ENCODE measurements at regions not wholly inside any gene's neighbourhood (a gene's known extent, or its start where the extent isn't known, plus 50 kb on each side); places are given as distances from the start of the nearest gene placed in this dataset.

DNA sequence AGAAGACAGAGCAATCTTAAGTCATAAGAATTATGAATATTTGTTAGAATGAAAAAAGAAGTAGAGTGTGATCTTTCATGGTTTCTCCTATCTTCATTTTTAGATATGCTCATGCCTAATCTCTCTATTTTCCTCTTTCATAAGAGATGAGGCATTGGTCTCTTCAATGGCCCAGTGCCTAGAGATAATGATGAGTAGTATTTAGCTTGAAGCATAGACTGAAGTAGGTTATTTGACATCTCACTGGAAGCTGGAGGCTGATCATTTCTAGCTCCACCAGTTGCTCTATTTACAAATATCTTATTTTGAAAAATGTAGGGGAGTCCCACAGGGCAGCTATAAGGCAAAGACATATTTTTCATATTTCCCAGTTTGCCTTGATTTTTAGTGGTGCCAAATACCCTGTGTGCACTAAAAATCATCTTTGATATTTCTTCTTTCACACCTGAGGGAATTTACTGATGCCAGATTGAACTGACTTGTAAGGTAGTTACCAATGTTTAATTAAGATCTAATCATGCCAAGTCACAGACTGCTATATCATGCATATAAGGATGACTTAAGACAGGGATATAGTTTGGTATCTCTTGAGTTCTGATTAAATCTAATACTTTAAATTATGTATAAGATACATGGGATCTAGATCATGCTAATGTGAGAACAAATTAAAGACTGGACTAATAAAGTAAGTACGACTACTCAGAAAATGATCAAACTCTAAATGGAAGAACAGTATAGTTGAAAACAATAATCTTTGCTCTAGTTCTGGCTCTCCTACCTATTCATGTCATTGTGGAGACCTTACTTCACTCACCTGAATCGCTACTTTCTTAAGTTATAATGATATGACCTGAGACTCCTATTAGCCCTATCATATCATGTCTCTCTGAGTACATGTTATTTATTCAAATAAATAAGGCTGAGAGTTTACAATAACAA is 108.2 kb upstream of the IFNE start:
- Histone ChIP-seq H3K9me3 (ENCODE audit: severe bottlenecking) (no peaks in the 10 kb centered on the region), H3K4me1 (ENCODE audit: insufficient read depth, poor library complexity, severe bottlenecking) (peaks cover 52% of the 10 kb centered on the region), H3K27ac (ENCODE audit: poor library complexity, severe bottlenecking) (peak overlapping the region; percentile 98), H3K27me3 (ENCODE audit: insufficient read depth, poor library complexity, severe bottlenecking) (no peaks in the 10 kb centered on the region), H3K36me3 (ENCODE audit: low read depth) (peaks cover 54% of the 10 kb centered on the region), H3K4me3 (ENCODE audit: severe bottlenecking) (peak overlapping the region; percentile 41)
- TF ChIP-seq, protein P1, sequence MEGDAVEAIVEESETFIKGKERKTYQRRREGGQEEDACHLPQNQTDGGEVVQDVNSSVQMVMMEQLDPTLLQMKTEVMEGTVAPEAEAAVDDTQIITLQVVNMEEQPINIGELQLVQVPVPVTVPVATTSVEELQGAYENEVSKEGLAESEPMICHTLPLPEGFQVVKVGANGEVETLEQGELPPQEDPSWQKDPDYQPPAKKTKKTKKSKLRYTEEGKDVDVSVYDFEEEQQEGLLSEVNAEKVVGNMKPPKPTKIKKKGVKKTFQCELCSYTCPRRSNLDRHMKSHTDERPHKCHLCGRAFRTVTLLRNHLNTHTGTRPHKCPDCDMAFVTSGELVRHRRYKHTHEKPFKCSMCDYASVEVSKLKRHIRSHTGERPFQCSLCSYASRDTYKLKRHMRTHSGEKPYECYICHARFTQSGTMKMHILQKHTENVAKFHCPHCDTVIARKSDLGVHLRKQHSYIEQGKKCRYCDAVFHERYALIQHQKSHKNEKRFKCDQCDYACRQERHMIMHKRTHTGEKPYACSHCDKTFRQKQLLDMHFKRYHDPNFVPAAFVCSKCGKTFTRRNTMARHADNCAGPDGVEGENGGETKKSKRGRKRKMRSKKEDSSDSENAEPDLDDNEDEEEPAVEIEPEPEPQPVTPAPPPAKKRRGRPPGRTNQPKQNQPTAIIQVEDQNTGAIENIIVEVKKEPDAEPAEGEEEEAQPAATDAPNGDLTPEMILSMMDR (IDR thresholded peaks at IDR 0.05; ENCODE audit: poor library complexity, severe bottlenecking): no peak
- ATAC-seq (ENCODE audit: low read depth) (0 out of 3 replicates have a peak, but pooled peaks have one; percentile 6), DNase-seq (ENCODE audit: low spot score) (no peak)

- Histone ChIP-seq H3K36me3 (ENCODE audit: low read depth) (peaks cover 43% of the 10 kb centered on the region), H3K9me3 (ENCODE audit: severe bottlenecking) (no peaks in the 10 kb centered on the region), H3K27me3 (ENCODE audit: insufficient read depth, poor library complexity, severe bottlenecking) (no peaks in the 10 kb centered on the region), H3K4me3 (ENCODE audit: severe bottlenecking) (peak overlapping the region; percentile 41), H3K4me1 (ENCODE audit: insufficient read depth, poor library complexity, severe bottlenecking) (peaks cover 41% of the 10 kb centered on the region), H3K27ac (ENCODE audit: poor library complexity, severe bottlenecking) (peak overlapping the region; percentile 98)
- DNase-seq (ENCODE audit: low spot score) (peak; percentile 93), ATAC-seq (ENCODE audit: low read depth) (peak; percentile 90)
- TF ChIP-seq, protein P1 (IDR thresholded peaks at IDR 0.05; ENCODE audit: poor library complexity, severe bottlenecking): no peak
Observed at GRCh38 chr9:21591221-21592062, 109.3 kb upstream of the IFNE start.

- Histone ChIP-seq H3K27me3 (ENCODE audit: insufficient read depth, poor library complexity, severe bottlenecking) (no peaks in the 10 kb centered on the region), H3K4me1 (ENCODE audit: insufficient read depth, poor library complexity, severe bottlenecking) (peaks cover 35% of the 10 kb centered on the region), H3K27ac (ENCODE audit: poor library complexity, severe bottlenecking) (peak overlapping the region; percentile 98), H3K4me3 (ENCODE audit: severe bottlenecking) (peak overlapping the region; percentile 41), H3K9me3 (ENCODE audit: severe bottlenecking) (no peaks in the 10 kb centered on the region), H3K36me3 (ENCODE audit: low read depth) (peaks cover 37% of the 10 kb centered on the region)
- DNase-seq (ENCODE audit: low spot score): no peak
- ATAC-seq (ENCODE audit: low read depth): peak; percentile 19
- TF ChIP-seq, protein P1 (IDR thresholded peaks at IDR 0.05; ENCODE audit: poor library complexity, severe bottlenecking): no peak
Observed at GRCh38 chr9:21592063-21592338, 109.9 kb upstream of the IFNE start.

GRCh38 chr9:21597284-21597683 is 115.2 kb upstream of the IFNE start:
- TF ChIP-seq, protein P1 (IDR thresholded peaks at IDR 0.05; ENCODE audit: poor library complexity, severe bottlenecking): no peak
- H3K4me3 ChIP-seq (ENCODE audit: severe bottlenecking): no peak overlapping the region
- H3K27me3 ChIP-seq (ENCODE audit: insufficient read depth, poor library complexity, severe bottlenecking): no peaks in the 10 kb centered on the region
- H3K27ac ChIP-seq (ENCODE audit: poor library complexity, severe bottlenecking): no peak overlapping the region
- ATAC-seq (ENCODE audit: low read depth) (no peak), DNase-seq (ENCODE audit: low spot score) (no peak)
- no peaks in the 10 kb centered on the region for H3K9me3 ChIP-seq (ENCODE audit: severe bottlenecking)
- peaks cover 10% of the 10 kb centered on the region for H3K4me1 ChIP-seq (ENCODE audit: insufficient read depth, poor library complexity, severe bottlenecking)
- no peaks in the 10 kb centered on the region for H3K36me3 ChIP-seq (ENCODE audit: low read depth)
